Fibroblast of lung (primary cell): ENCODE measurements at regions not wholly inside any gene's neighbourhood (a gene's known extent, or its start where the extent isn't known, plus 50 kb on each side); places are given as distances from the start of the nearest gene placed in this dataset.

Experiments used
- DNase-seq, 2 donors: peaks; one replicate each; pipeline versions ENCODE4 v3.0.0 to v3.0.0-alpha.2; 2010; ENCODE audit warnings: low read depth in 2 of 2
- H2AFZ ChIP-seq: 2 replicates; pipeline ENCODE4 v1.5.1; 2012; ENCODE audit warnings: low read length, control low read depth, inconsistent platforms
- H3K27ac ChIP-seq: 2 replicates; pipeline ENCODE4 v1.5.1; 2011; ENCODE audit warnings: low read length, control low read depth; ENCODE audit not compliant: insufficient read depth
- H3K27me3 ChIP-seq: 2 replicates; pipeline ENCODE4 v1.5.1; 2011; ENCODE audit warnings: mild to moderate bottlenecking, low read length; ENCODE audit not compliant: control insufficient read depth, insufficient read depth
- H3K36me3 ChIP-seq: 2 replicates; pipeline ENCODE4 v1.5.1; 2011; ENCODE audit warnings: low read length; ENCODE audit not compliant: control insufficient read depth, insufficient read depth
- H3K4me1 ChIP-seq: 2 replicates; pipeline ENCODE4 v1.5.1; 2011; ENCODE audit warnings: low read length; ENCODE audit not compliant: control insufficient read depth, insufficient read depth; ENCODE audit errors: extremely low read depth
- H3K4me2 ChIP-seq: 2 replicates; pipeline ENCODE4 v1.5.1; 2011; ENCODE audit warnings: low read length, control low read depth; ENCODE audit not compliant: insufficient read depth; ENCODE audit errors: extremely low read depth
- H3K4me3 ChIP-seq, 4 experiments: fragments of 200-600 bp in 1 of 4; sonication (generic) in 1 of 4; replicated peaks in 1 of 4; 2 replicates each; pipeline ENCODE4 v1.5.1; 2011 to 2016; ENCODE audit warnings: low read length in 4 of 4, low read depth in 3 of 4, mild to moderate bottlenecking in 3 of 4, control low read depth in 2 of 4, inconsistent platforms in 1 of 4, mixed read lengths in 1 of 4; ENCODE audit not compliant: insufficient read depth in 1 of 4; ENCODE audit errors: control extremely low read depth in 1 of 4
- H3K79me2 ChIP-seq: 2 replicates; pipeline ENCODE4 v1.5.1; 2012; ENCODE audit warnings: mild to moderate bottlenecking, low read length, inconsistent platforms; ENCODE audit not compliant: control insufficient read depth, insufficient read depth
- H3K9ac ChIP-seq: 2 replicates; pipeline ENCODE4 v1.5.1; 2011; ENCODE audit warnings: mild to moderate bottlenecking, low read length, control low read depth; ENCODE audit not compliant: insufficient read depth
- H3K9me3 ChIP-seq: 2 replicates; pipeline ENCODE4 v1.5.1; 2012; ENCODE audit warnings: low read depth, low read length; ENCODE audit not compliant: control insufficient read depth, insufficient read depth
- H4K20me1 ChIP-seq: 2 replicates; pipeline ENCODE4 v1.5.1; 2011; ENCODE audit warnings: low read length; ENCODE audit not compliant: control insufficient read depth, insufficient read depth; ENCODE audit errors: extremely low read depth
- EZH2 ChIP-seq: IDR thresholded peaks from 2 replicates; pipeline ENCODE4 v1.5.1; 2012; ENCODE audit warnings: low read length, control low read depth, mild to moderate bottlenecking; ENCODE audit errors: missing control alignments
- TF ChIP-seq, protein P1 (sequence below), 2 donors: IDR thresholded peaks in 1 of 2; conservative IDR thresholded peaks in 1 of 2; 1 replicate in 1 of 2; 2 replicates in 1 of 2; pipeline ENCODE4 v1.5.1; 2011 to 2012; ENCODE audit warnings: low read length in 2 of 2, control low read depth in 1 of 2, inconsistent platforms in 1 of 2, low read depth in 1 of 2, mild to moderate bottlenecking in 1 of 2

DNA sequence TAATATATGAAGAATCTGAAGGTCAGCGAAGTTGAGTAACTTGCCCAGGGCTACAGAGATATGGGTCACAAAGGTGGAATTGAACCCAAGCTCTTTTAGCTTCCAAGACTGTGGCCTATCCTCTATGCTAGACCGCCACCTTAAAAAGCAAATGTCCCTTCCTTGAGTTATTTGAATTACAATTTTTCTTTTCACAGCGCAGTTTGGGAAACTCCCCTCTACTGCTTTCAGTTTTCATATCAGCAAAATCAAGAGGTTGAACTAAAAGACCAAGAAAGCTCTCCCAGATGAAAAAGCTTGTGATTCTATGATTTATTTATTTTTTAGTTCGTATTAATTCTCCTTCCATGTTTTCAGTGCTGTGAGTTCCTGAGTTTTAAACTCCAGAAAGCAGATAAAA, 174.5 kb upstream of the C1QTNF7 start:
- no peaks in the 10 kb centered on the region for H3K36me3 ChIP-seq
- no peaks in the 10 kb centered on the region for H3K4me1 ChIP-seq
- H3K27ac ChIP-seq: no peak overlapping the region
- no peaks in the 10 kb centered on the region for H4K20me1 ChIP-seq
- no peak for TF ChIP-seq EZH2
- TF ChIP-seq, protein P1, sequence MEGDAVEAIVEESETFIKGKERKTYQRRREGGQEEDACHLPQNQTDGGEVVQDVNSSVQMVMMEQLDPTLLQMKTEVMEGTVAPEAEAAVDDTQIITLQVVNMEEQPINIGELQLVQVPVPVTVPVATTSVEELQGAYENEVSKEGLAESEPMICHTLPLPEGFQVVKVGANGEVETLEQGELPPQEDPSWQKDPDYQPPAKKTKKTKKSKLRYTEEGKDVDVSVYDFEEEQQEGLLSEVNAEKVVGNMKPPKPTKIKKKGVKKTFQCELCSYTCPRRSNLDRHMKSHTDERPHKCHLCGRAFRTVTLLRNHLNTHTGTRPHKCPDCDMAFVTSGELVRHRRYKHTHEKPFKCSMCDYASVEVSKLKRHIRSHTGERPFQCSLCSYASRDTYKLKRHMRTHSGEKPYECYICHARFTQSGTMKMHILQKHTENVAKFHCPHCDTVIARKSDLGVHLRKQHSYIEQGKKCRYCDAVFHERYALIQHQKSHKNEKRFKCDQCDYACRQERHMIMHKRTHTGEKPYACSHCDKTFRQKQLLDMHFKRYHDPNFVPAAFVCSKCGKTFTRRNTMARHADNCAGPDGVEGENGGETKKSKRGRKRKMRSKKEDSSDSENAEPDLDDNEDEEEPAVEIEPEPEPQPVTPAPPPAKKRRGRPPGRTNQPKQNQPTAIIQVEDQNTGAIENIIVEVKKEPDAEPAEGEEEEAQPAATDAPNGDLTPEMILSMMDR (conservative IDR thresholded peaks at IDR 0.05 in 1 of 2, IDR thresholded peaks at IDR 0.05 in 1 of 2; ENCODE audit: low read depth in 1 of 2, low read length in 2 of 2): no peak
- no peak for DNase-seq
- no peaks in the 10 kb centered on the region for H3K27me3 ChIP-seq
- no peaks in the 10 kb centered on the region for H3K9me3 ChIP-seq
- H3K4me3 ChIP-seq: no peak overlapping the region
- H3K79me2 ChIP-seq: no peaks in the 10 kb centered on the region
- no peak overlapping the region for H3K9ac ChIP-seq
- no peak overlapping the region for H3K4me2 ChIP-seq
- no peak overlapping the region for H2AFZ ChIP-seq

DNA sequence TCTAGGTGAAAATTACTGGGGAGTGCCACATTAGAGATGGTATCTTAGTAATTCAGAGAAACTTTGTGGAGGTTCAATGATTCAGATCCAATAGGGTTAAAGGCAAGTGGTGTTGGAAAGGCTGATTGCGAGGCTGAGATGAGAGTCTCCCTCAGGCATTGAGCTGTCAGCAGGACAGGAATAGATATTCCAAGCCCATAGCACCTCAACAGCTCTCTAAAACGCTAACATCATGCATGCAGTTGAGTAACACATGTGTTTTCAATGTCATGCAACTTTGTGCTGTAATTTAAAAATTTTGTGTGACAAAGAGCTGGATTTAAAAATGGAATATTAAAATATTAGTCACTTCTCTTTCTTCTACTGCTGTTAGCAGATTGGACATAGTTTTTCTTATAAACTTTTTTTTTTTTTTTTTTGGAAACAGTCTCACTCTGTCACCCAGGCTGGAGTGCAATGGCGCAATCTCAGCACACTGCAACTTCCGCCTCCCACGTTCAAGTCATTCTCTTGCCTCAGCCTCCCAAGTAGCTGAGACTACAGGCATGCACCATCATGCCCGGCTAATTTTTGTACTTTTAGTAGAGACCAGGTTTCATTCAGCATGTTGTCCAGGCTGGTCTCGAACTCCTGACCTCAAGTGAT, 173.5 kb upstream of the C1QTNF7 start:
- no peak for DNase-seq
- Histone ChIP-seq H4K20me1 (no peaks in the 10 kb centered on the region), H3K4me2 (no peak overlapping the region), H3K27ac (no peak overlapping the region), H3K27me3 (no peaks in the 10 kb centered on the region), H3K9ac (no peak overlapping the region), H3K4me3 (no peak overlapping the region), H3K79me2 (no peaks in the 10 kb centered on the region), H3K9me3 (no peaks in the 10 kb centered on the region), H3K36me3 (no peaks in the 10 kb centered on the region), H2AFZ (no peak overlapping the region), H3K4me1 (no peaks in the 10 kb centered on the region)
- TF ChIP-seq EZH2: no peak
- TF ChIP-seq, protein P1 (conservative IDR thresholded peaks at IDR 0.05 in 1 of 2, IDR thresholded peaks at IDR 0.05 in 1 of 2; ENCODE audit: low read depth in 1 of 2, low read length in 2 of 2): no peak

DNA sequence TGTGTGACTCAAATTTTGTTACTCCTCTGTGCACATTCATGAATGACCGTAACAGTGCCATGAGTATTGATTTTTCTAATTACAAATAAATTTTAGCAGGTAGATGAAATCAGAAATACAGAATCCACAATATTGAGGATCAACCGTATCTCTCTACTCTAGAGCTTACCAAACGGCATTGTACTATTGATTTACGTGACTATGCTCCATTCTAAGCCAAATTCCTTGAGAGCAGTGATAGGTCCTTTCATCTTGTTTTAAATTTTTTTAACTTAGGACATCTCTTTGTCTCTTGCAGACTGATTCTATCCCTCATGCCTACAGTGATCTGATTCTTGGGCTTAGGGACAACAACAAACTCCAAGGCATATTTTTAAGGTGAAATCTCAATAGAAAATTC, 172.3 kb upstream of the C1QTNF7 start:
- Histone ChIP-seq H3K27me3 (no peaks in the 10 kb centered on the region), H3K36me3 (no peaks in the 10 kb centered on the region), H3K79me2 (no peaks in the 10 kb centered on the region), H3K27ac (no peak overlapping the region), H3K4me1 (no peaks in the 10 kb centered on the region), H3K9me3 (no peaks in the 10 kb centered on the region), H3K4me2 (no peak overlapping the region), H2AFZ (no peak overlapping the region), H4K20me1 (no peaks in the 10 kb centered on the region), H3K9ac (no peak overlapping the region), H3K4me3 (no peak overlapping the region)
- no peak for DNase-seq
- TF ChIP-seq, protein P1 (conservative IDR thresholded peaks at IDR 0.05 in 1 of 2, IDR thresholded peaks at IDR 0.05 in 1 of 2; ENCODE audit: low read depth in 1 of 2, low read length in 2 of 2): no peak
- TF ChIP-seq EZH2: no peak
